A673 (cell line): ENCODE measurements at regions not wholly inside any gene's neighbourhood (a gene's known extent, or its start where the extent isn't known, plus 50 kb on each side); places are given as distances from the start of the nearest gene placed in this dataset.
"Not testable (repeated sequence)": the region's sequence is repeated elsewhere in the genome, so short reads cannot be mapped to it uniquely, and the experiment has no call there.

Experiments
- BruUV-seq: library from RNA; stranded (reverse); fragments of 400-500 nt; replicated peaks from 2 replicates; lab custom pipeline; 2021; lab: Mats Ljungman, UMichigan
- CTCF ChIA-PET: fragments of 300-600 bp; sonication (Branson Sonifier 250); formaldehyde crosslinking; loops from one replicate; lab custom pipeline; 2022; ENCODE audit warnings: antibody characterized with exemption; lab: Charles Lee
- POLR2A ChIA-PET: fragments of 300-600 bp; sonication (Branson Sonifier 250); formaldehyde crosslinking; loops from one replicate; lab custom pipeline; 2022; ENCODE audit warnings: antibody characterized with exemption; ENCODE audit not compliant: low non-redundant PET; lab: Charles Lee
- DNase-seq: peaks from one replicate; pipeline ENCODE4 v3.0.0-alpha.2; 2015; ENCODE audit warnings: low spot score
- H3K27ac ChIP-seq: fragments of 200-600 bp; sonication (generic); 2 replicates; pipeline ENCODE4 v1.5.1; 2016; ENCODE audit warnings: mixed run types, low read depth, mild to moderate bottlenecking, mixed read lengths, antibody characterized with exemption, low read length; ENCODE audit not compliant: poor library complexity, severe bottlenecking
- H3K27me3 ChIP-seq: fragments of 200-600 bp; sonication (generic); replicated peaks from 2 replicates; pipeline ENCODE4 v1.6.1; 2017; ENCODE audit warnings: mixed run types, low read depth, mild to moderate bottlenecking, mixed read lengths, antibody characterized with exemption, low read length; ENCODE audit not compliant: insufficient read depth, poor library complexity
- H3K36me3 ChIP-seq: fragments of 200-600 bp; sonication (generic); 2 replicates; pipeline ENCODE4 v1.6.1; 2016; ENCODE audit warnings: mixed run types, mild to moderate bottlenecking, mixed read lengths, antibody characterized with exemption, low read length; ENCODE audit not compliant: insufficient read depth, poor library complexity, severe bottlenecking
- H3K4me1 ChIP-seq: fragments of 200-600 bp; sonication (generic); 2 replicates; pipeline ENCODE4 v1.6.1; 2017; ENCODE audit warnings: mixed run types, mild to moderate bottlenecking, mixed read lengths, antibody characterized with exemption, low read length; ENCODE audit not compliant: insufficient read depth, poor library complexity, severe bottlenecking
- H3K4me3 ChIP-seq: fragments of 200-600 bp; sonication (generic); 2 replicates; pipeline ENCODE4 v1.5.1; 2016; ENCODE audit warnings: low read depth, mixed run types, mild to moderate bottlenecking, mixed read lengths, low read length; ENCODE audit not compliant: poor library complexity, severe bottlenecking
- H3K9me3 ChIP-seq: fragments of 200-600 bp; sonication (generic); 2 replicates; pipeline ENCODE4 v1.6.1; 2016; ENCODE audit warnings: mixed run types, low read depth, mild to moderate bottlenecking, mixed read lengths, antibody characterized with exemption, low read length; ENCODE audit not compliant: poor library complexity, severe bottlenecking
- EZH2 ChIP-seq: fragments of 200-600 bp; sonication (generic); IDR thresholded peaks from 2 replicates; pipeline ENCODE4 v1.6.1; 2017; ENCODE audit warnings: borderline replicate concordance, low read depth, mild to moderate bottlenecking, mixed read lengths, antibody characterized with exemption, low read length; ENCODE audit not compliant: poor library complexity, severe bottlenecking
- intact Hi-C: fragments of 100-400 bp; cut with micrococcal nuclease; formaldehyde crosslinking; loops from one replicate; pipeline ENCODE4 v1.10.0; 2022; ENCODE audit not compliant: unreplicated experiment
- TF ChIP-seq, protein P1 (sequence below): fragments of 300-800, 200-600 bp; sonication (generic); conservative IDR thresholded peaks from 2 replicates; pipeline ENCODE4 v1.5.1; 2017; ENCODE audit warnings: low read depth, mild to moderate bottlenecking, antibody characterized with exemption, low read length, moderate library complexity, mixed read lengths

DNA sequence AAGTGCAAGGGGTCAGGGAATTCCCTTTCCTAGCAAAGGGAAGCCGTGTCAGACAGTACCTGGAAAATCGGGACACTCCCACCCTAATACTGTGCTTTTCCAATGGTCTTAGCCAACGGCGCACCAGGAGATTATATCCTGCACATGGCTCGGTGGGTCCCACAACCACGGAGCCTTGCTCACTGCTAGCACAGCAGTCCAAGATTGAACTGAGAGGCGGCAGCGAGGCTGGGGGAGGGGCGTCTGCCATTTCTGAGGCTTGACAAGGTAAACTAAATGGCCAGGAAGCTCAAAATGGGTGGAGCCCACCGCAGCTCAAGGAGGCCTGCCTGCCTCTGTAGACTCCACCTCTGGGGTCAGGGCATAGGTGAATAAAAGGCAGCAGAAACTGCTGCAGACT is 76.5 kb upstream of the LINC00632 start:
- H3K36me3 ChIP-seq, H3K4me1 ChIP-seq, BruUV-seq, DNase-seq, H3K27me3 ChIP-seq, H3K9me3 ChIP-seq, intact Hi-C loops, POLR2A ChIA-PET, H3K4me3 ChIP-seq, H3K27ac ChIP-seq, CTCF ChIA-PET: not testable (repeated sequence)

DNA sequence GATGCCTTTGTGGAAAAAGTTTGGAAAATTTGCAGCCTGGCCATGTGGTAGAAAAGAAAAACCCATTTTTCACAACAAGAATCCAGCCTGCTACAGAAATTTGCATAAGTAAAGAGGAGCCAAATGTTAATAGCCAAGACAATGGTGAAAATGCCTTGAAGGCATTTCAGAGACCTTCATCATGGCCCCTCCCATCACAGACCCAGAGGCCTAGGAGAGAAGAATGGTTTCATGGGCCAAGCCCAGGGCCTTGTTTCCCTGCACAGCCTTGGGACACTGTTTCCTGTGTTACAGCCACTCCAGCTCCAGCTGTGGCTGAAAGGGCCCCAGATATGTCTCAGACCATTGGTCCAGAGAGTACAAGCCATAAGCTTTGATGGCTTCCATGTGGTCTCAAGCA is 101.4 kb upstream of the LINC00632 start:
- BruUV-seq: no TSS peak
- no peak overlapping the region for H3K4me3 ChIP-seq
- H3K27ac ChIP-seq: no peak overlapping the region
- DNase-seq: no peak
- no peaks in the 10 kb centered on the region for H3K9me3 ChIP-seq
- no peaks in the 10 kb centered on the region for H3K4me1 ChIP-seq
- intact Hi-C loops: no loop called here
- no peaks in the 10 kb centered on the region for H3K36me3 ChIP-seq
- ChIA-PET POLR2A (no interaction called here), CTCF (no interaction called here)
- TF ChIP-seq, protein P1, sequence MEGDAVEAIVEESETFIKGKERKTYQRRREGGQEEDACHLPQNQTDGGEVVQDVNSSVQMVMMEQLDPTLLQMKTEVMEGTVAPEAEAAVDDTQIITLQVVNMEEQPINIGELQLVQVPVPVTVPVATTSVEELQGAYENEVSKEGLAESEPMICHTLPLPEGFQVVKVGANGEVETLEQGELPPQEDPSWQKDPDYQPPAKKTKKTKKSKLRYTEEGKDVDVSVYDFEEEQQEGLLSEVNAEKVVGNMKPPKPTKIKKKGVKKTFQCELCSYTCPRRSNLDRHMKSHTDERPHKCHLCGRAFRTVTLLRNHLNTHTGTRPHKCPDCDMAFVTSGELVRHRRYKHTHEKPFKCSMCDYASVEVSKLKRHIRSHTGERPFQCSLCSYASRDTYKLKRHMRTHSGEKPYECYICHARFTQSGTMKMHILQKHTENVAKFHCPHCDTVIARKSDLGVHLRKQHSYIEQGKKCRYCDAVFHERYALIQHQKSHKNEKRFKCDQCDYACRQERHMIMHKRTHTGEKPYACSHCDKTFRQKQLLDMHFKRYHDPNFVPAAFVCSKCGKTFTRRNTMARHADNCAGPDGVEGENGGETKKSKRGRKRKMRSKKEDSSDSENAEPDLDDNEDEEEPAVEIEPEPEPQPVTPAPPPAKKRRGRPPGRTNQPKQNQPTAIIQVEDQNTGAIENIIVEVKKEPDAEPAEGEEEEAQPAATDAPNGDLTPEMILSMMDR: no peak
- TF ChIP-seq EZH2: no peak
- H3K27me3 ChIP-seq: peaks cover 7% of the 10 kb centered on the region

DNA sequence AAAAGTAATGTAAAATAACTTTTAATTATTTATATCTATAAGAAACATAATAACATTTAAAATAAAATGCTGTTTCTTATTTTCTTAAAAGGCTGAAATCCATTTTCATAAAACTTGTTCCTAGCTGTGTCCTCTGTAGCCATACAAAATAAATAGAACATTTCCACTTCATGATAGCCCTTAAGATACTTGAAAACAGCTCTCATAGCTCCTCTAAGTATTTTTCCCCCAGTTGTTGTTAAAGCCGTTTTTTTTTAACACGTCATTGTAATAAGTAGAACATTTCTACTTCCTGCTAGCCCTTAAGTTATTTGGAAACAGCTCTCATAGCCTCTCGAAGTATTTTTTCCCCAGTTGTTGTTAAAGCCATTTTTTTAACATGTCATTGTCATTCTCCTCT is 97.3 kb upstream of the SOX3 start:
- Histone ChIP-seq H3K36me3 (no peaks in the 10 kb centered on the region), H3K9me3 (no peaks in the 10 kb centered on the region), H3K4me3 (no peak overlapping the region), H3K4me1 (no peaks in the 10 kb centered on the region), H3K27me3 (peaks cover 15% of the 10 kb centered on the region), H3K27ac (no peak overlapping the region)
- intact Hi-C loops: no loop called here
- ChIA-PET CTCF (no interaction called here), POLR2A (interaction anchor here (0.6 kb wide), 2 partner anchors 118 to 501 kb away, joined by 3 to 9 read pairs; no protein-coding TSS in a partner anchor)
- no peak for DNase-seq
- TF ChIP-seq EZH2: no peak
- TF ChIP-seq, protein P1: no peak
- no TSS peak for BruUV-seq

DNA sequence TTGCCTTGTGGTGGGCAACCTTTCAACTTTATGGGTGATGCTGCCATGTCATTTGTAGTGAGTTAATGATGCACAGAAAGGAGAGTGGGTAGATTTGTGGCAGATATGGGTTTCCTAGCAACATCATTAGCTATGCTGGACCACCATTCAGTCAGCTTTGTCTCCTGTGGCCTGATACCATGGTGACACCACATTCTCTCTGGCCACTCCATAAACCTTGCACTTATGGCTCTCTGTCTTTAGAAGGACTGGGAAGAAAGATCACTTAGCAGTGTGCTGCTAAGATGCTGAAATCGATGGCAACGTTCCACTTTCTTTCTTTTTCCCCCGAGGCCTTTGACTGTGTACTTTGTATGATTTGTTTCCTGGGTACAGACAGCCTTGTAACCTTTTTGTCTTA is 95.0 kb upstream of the SOX3 start:
- DNase-seq: no peak
- POLR2A ChIA-PET: no interaction called here
- peaks cover 12% of the 10 kb centered on the region for H3K27me3 ChIP-seq

More for the DNA sequence above, 95.0 kb upstream of the SOX3 start:
- BruUV-seq: no TSS peak
- no peaks in the 10 kb centered on the region for H3K9me3 ChIP-seq
- CTCF ChIA-PET: no interaction called here
- intact Hi-C loops: no loop called here
- no peaks in the 10 kb centered on the region for H3K36me3 ChIP-seq
- H3K4me1 ChIP-seq: no peaks in the 10 kb centered on the region
- no peak overlapping the region for H3K4me3 ChIP-seq
- TF ChIP-seq, protein P1: no peak
- TF ChIP-seq EZH2: no peak
- H3K27ac ChIP-seq: no peak overlapping the region
